ENCODE measurements at regions not wholly inside any gene's neighbourhood (a gene's known extent, or its start where the extent isn't known, plus 50 kb on each side); places are given as distances from the start of the nearest gene placed in this dataset.

DNA sequence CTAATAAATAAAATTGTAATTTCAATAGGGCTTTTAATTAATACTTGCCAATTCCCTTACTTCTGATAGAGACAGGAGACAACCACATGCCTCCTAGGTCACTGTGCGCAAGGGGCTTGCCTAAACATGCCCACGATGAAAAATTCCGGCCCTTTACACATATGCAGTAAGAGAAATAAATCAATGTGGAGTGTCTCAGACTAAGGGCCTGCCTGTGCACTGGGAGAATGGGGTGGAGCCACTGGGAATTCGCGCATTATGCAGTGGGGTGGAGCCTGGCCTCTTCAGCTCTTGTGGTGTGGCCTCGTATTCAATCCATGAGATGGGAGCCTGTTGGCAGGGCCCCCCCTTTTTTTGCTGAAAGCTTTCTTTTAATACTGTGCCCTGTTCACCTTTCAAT, 484.5 kb downstream of the PDGFC start:
- TF ChIP-seq, protein P1, sequence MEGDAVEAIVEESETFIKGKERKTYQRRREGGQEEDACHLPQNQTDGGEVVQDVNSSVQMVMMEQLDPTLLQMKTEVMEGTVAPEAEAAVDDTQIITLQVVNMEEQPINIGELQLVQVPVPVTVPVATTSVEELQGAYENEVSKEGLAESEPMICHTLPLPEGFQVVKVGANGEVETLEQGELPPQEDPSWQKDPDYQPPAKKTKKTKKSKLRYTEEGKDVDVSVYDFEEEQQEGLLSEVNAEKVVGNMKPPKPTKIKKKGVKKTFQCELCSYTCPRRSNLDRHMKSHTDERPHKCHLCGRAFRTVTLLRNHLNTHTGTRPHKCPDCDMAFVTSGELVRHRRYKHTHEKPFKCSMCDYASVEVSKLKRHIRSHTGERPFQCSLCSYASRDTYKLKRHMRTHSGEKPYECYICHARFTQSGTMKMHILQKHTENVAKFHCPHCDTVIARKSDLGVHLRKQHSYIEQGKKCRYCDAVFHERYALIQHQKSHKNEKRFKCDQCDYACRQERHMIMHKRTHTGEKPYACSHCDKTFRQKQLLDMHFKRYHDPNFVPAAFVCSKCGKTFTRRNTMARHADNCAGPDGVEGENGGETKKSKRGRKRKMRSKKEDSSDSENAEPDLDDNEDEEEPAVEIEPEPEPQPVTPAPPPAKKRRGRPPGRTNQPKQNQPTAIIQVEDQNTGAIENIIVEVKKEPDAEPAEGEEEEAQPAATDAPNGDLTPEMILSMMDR (IDR thresholded peaks at IDR 0.05; ENCODE audit: borderline replicate concordance, control extremely low read depth, extremely low read depth, insufficient read depth, missing control alignments) = no peak
- no peak for DNase-seq (ENCODE audit: low spot score)
- in situ Hi-C loops (cut with MboI; ENCODE audit: low sequenced_read_pairs, unreplicated experiment) = no loop called here

DNA sequence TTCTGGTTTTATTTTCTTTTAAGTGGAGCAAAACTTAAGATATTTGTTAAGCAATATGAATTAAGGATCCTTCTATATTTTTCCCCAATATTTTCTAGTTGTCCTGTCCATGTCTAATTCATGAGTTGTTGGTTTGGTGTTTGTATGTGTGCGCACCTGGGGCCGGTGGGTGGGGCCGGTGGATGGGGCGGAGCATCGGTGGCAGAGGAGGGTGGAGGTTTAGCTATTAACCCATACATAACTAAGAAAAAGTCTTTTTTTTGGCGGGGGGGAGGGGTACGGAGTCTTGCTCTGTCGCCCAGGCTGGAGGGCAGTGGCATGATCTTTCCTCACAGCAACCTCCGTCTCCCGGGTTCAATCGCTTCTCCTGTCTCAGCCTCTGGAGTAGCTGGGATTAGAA, 489.8 kb downstream of the PDGFC start:
- TF ChIP-seq, protein P1 (IDR thresholded peaks at IDR 0.05; ENCODE audit: borderline replicate concordance, control extremely low read depth, extremely low read depth, insufficient read depth, missing control alignments) = no peak
- no peak for DNase-seq (ENCODE audit: low spot score)
- in situ Hi-C loops (cut with MboI; ENCODE audit: low sequenced_read_pairs, unreplicated experiment) = no loop called here

DNA sequence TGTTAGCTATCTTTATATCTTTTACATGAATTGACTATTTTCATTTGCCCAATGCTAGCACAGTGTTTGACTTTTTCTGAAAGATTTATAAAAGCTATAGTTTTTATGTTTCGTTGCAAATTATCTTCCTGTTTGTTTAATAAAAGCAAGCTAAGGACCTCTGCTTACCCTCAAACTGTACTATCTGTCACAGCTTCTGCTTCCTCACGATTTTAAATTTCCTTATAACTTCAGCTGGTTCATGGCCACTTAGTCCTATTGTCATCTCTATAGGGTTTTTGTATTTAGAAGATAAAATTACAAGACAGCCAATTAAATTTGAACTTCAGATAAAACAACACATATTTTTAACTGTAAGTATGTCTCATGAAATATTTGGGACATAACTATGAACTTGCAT, 494.0 kb downstream of the PDGFC start:
- no peak for DNase-seq (ENCODE audit: low spot score)
- TF ChIP-seq, protein P1 (IDR thresholded peaks at IDR 0.05; ENCODE audit: borderline replicate concordance, control extremely low read depth, extremely low read depth, insufficient read depth, missing control alignments) = no peak
- in situ Hi-C loops (cut with MboI; ENCODE audit: low sequenced_read_pairs, unreplicated experiment) = no loop called here

DNA sequence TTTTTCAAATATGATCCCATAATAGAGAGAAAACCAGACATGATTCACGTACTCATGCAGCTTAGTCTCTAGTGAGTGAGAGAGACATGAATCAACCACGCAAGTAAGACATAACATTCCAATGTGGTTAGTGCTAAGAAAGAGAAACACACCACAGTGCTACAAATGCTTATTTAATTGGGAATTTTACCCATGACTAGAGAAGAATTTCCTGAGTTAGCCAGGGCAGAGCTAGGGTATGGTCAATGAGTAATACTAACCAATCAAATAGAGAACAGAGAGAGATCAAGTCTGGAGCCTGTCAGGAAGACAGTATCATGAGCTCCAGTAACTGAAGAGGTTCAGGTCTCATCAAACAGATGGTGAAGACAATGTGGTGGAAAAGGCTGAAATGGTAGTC, 495.2 kb downstream of the PDGFC start:
- TF ChIP-seq, protein P1 (IDR thresholded peaks at IDR 0.05; ENCODE audit: borderline replicate concordance, control extremely low read depth, extremely low read depth, insufficient read depth, missing control alignments) = no peak
- in situ Hi-C loops (cut with MboI; ENCODE audit: low sequenced_read_pairs, unreplicated experiment) = no loop called here
- DNase-seq (ENCODE audit: low spot score) = no peak

DNA sequence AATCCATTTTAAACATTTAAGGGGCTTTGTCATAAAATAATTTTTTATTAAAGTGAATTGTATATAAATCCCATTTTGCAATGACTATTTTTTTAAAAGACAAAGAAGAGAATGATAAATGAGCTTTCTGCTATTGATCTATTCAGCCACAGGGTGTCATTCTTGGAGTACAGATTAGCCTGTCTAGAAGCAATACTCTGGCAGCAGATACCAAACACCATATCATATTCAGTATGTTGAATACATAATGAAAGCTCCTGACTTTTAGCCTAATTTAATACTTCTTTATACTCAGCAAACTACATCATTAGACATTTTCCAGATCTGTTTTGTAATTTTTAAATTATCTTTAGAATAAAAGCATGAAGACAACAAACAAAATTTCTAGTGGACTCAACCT, 496.3 kb downstream of the PDGFC start:
- in situ Hi-C loops (cut with MboI; ENCODE audit: low sequenced_read_pairs, unreplicated experiment) = no loop called here
- TF ChIP-seq, protein P1 (IDR thresholded peaks at IDR 0.05; ENCODE audit: borderline replicate concordance, control extremely low read depth, extremely low read depth, insufficient read depth, missing control alignments) = peak; percentile 8

DNA sequence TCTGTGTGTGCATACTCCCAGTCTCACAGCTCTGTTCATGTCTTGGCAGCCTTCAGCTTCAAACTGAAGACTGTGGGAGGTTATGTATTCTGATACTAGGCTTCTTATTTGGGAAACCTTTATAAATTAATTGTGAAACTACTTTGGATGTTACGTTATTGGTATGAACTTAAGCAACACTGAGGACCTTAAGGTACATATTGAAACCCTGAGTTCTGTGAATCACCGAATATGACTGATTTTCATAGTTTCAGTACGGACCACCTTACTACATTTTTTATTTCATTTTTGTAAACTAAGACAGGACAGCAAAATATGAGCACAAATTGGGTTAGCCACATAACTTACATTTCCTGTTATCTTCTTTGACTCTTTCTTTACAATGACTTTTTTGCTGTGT, 498.4 kb downstream of the PDGFC start:
- DNase-seq (ENCODE audit: low spot score) = no peak
- in situ Hi-C loops (cut with MboI; ENCODE audit: low sequenced_read_pairs, unreplicated experiment) = no loop called here
- TF ChIP-seq, protein P1 (IDR thresholded peaks at IDR 0.05; ENCODE audit: borderline replicate concordance, control extremely low read depth, extremely low read depth, insufficient read depth, missing control alignments) = no peak

More for the DNA sequence above, 496.3 kb downstream of the PDGFC start:
- DNase-seq (ENCODE audit: low spot score) = no peak

DNA sequence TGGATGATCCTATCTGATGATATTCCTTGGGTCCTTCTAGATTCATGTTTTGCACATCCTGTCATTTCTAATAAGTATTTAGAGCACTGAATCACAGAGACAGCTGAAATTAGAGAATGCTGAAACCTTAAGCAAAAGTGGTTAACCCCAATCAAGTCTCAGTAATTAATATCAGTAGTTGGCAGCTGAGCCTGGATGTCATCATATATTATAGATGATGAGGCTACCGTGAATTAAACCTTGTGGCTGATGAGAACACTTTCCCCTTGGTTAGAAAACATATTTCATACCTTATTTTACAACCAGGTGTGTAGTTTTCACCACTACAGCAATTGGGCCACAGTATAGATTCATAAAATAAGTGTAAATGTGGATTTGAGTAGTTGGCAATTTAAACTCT, 499.0 kb downstream of the PDGFC start:
- DNase-seq (ENCODE audit: low spot score) = no peak
- TF ChIP-seq, protein P1 (IDR thresholded peaks at IDR 0.05; ENCODE audit: borderline replicate concordance, control extremely low read depth, extremely low read depth, insufficient read depth, missing control alignments) = no peak
- in situ Hi-C loops (cut with MboI; ENCODE audit: low sequenced_read_pairs, unreplicated experiment) = no loop called here
